Choroid plexus epithelial cell (primary cell): ENCODE measurements at regions not wholly inside any gene's neighbourhood (a gene's known extent, or its start where the extent isn't known, plus 50 kb on each side); places are given as distances from the start of the nearest gene placed in this dataset.

Experiments
- DNase-seq: peaks from one replicate; pipeline ENCODE4 v3.0.0-alpha.2; 2010; ENCODE audit warnings: low read depth
- H3K4me3 ChIP-seq: 2 replicates; pipeline ENCODE4 v1.5.1; 2011; ENCODE audit warnings: low read depth, mild to moderate bottlenecking, control low read depth, low read length, moderate library complexity
- TF ChIP-seq, protein P1 (sequence below): conservative IDR thresholded peaks from 2 replicates; pipeline ENCODE4 v1.5.1; 2011; ENCODE audit warnings: low read depth, mild to moderate bottlenecking, control low read depth, inconsistent platforms, low read length, moderate library complexity

DNA sequence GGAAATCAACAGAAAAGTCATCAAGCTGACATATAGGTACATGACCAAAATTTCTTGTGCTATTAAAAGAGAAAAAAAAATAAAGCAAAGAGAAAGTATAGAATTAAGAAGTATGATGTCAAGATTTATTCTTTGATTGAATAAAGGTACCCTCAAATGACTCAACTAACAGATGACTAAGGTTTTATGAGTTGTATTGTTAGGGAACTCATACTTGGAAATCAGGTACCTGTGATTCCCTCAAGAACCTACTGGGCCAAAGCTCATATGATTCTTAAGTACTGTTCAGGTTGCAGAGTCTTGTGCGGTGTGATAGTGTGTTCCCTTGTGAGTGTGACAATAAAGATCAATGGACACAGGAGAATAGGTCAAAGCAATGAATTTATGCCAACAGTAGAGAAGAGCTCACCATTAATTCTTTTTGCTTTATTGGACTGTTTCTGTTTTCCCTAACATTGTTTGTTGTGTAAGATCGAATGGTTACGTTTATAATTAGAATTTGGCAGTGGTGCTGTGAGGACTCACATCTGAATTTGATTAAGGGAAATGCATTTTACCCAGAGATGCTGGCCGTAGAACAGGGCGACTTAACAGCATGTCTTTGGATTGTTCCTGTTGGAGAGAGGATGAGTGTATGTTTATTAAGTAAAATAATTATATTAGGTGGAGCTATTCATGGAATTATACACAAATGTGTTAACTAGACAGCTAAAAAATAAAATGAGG, 293.2 kb upstream of the SEMA3D start:
- no peak for DNase-seq
- no peak overlapping the region for H3K4me3 ChIP-seq
- TF ChIP-seq, protein P1, sequence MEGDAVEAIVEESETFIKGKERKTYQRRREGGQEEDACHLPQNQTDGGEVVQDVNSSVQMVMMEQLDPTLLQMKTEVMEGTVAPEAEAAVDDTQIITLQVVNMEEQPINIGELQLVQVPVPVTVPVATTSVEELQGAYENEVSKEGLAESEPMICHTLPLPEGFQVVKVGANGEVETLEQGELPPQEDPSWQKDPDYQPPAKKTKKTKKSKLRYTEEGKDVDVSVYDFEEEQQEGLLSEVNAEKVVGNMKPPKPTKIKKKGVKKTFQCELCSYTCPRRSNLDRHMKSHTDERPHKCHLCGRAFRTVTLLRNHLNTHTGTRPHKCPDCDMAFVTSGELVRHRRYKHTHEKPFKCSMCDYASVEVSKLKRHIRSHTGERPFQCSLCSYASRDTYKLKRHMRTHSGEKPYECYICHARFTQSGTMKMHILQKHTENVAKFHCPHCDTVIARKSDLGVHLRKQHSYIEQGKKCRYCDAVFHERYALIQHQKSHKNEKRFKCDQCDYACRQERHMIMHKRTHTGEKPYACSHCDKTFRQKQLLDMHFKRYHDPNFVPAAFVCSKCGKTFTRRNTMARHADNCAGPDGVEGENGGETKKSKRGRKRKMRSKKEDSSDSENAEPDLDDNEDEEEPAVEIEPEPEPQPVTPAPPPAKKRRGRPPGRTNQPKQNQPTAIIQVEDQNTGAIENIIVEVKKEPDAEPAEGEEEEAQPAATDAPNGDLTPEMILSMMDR, result no peak

DNA sequence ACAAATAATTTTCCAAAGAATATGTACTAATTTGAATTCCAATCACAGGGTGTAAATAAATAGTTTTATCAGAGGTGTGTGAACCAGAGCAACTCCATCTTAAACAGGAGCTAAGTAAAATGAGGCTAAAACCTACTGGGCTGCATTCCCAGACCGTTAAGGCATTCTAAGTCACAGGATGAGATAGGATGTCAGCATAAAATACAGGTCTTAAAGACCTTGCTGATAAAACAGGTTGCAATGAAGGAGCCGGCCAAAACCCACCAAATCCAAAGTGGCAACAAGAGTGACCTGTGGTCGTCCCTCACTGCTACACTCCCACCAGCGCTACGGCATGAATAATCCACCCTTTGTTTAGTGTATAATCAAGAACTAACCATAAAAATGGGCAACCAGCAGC, 291.7 kb upstream of the SEMA3D start:
- DNase-seq, result no peak
- TF ChIP-seq, protein P1, result no peak
- no peak overlapping the region for H3K4me3 ChIP-seq

DNA sequence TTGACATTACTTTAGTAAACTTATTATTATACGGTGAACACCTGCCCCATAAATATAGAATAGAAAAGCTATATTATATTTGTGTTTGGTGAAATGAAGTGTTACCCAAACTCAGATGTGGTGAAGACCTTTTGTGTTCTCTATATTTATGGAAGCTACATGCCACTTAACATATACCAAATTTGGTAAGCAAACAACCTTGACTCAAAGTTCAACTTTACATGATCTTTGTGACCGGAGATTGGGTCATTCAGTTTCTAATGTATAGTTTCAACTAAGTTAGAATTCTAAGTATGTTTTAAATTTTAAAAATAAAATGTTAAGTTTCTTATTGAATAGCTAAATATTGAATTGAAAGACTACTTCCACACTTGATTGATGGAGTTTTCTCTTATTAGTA, 288.6 kb upstream of the SEMA3D start:
- DNase-seq, result no peak
- no peak overlapping the region for H3K4me3 ChIP-seq
- TF ChIP-seq, protein P1, result no peak

DNA sequence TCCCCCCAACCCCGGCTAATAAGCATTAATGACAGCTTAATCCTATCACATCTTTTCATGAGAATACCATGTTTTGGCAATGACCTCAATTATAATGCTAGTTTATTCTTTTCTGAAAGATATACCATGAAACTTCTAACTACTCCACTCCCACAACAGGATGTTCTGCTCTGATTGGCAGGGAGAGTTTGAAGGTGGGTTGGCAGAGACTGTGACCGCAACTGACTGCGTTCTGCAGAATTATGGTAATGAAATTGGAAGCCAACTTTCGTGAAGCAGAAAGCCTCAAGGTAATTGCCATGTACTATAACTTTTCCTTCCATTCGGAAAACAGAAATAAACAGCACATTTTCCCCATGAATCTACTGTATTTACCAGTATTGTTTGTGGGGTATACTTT, 288.2 kb upstream of the SEMA3D start:
- H3K4me3 ChIP-seq, result no peak overlapping the region
- DNase-seq, result no peak
- TF ChIP-seq, protein P1, result no peak

DNA sequence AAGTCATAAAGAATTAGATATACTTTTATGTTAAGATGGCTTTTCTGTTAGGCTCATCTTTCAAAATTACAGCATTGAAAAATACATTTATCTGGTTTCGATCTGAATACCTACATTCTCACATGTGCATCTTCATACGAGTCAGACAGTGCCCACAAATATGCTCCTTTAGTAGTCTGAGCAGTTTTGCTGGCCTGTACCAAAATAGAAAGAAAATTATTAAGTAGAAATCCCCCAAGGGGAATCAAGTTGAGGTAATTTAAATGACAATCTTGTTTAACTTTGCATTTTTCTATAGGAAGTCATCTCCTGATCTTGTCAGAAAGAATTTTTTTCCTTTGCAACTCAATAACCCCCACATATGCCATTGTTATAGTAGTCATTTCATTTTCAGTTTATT, 287.4 kb upstream of the SEMA3D start:
- peak; percentile 13 for DNase-seq
- TF ChIP-seq, protein P1, result no peak
- H3K4me3 ChIP-seq, result no peak overlapping the region

DNA sequence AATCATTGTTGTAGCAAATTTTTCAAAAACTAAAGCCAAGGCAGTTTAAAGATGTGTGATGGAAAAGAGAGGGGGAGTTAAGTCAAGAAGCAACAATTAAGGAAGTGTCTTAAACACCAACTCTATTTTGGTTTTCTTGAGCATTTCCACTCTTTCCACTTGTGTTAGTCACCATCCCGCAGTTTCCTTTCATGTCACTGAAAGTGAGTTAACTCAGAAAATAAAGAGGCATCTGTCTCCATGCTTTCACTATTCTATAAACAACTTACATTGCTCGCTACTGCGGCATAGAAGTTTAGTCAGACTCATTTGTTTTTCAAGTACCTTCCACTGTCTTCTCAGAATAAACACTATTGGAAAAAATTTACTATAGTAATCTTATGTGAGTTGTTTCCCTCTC, 284.9 kb upstream of the SEMA3D start:
- TF ChIP-seq, protein P1, result no peak
- peak; percentile 55 for DNase-seq
- H3K4me3 ChIP-seq, result peak overlapping the region; percentile 7

DNA sequence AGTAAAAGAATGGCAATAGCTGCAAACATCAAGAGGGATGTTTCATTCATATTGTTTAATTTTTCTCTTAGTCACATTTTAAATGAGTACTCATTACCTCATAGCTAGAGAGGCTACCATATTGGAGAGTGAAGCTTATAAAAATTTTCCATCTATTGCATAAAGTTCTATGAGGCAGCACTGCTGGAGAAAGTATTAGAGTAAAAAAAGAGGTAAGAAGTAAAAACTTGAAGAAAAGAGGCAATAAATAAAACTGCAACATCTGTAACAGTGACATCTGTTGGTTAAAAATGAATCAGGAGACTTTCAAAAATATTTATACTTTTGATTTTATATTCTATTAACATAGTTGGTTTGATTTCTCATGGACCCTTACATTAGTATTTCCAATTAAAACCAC, 284.5 kb upstream of the SEMA3D start:
- TF ChIP-seq, protein P1, result no peak
- no peak overlapping the region for H3K4me3 ChIP-seq
- DNase-seq, result peak; percentile 5
